ENCODE measurements at regions not wholly inside any gene's neighbourhood (a gene's known extent, or its start where the extent isn't known, plus 50 kb on each side); places are given as distances from the start of the nearest gene placed in this dataset.

DNA sequence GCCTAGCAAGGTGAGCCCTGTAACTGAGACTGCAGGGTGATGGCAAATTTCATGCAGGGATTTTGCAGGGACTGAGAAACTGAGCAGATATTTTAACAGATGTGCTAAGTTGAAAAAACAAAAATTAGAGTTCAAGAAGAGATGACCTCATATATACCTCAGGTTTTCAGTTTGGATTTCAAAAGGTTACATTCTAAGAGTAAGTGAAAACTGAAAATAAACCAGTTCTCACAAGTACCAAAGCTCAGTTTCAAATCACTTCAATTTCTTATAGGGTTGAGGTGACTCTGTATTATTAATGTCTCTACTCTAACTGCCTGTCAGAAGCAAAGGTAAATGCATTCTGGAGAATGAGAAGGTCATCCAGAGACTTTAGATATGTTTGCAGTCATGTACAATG is 237.4 kb upstream of the VRK2 start:
- intact Hi-C loops (cut with micrococcal nuclease): no loop called here
- no peak overlapping the region for H3K4me3 Mint-ChIP-seq
- DNase-seq (no peak), ATAC-seq (ENCODE audit: low read depth) (no peak)
- no peaks in the 10 kb centered on the region for H3K36me3 Mint-ChIP-seq (ENCODE audit: low read depth)
- no peak overlapping the region for H3K27ac Mint-ChIP-seq
- ChIA-PET CTCF (no interaction called here), POLR2A (no interaction called here)
- no peaks in the 10 kb centered on the region for H3K27me3 Mint-ChIP-seq
- no peaks in the 10 kb centered on the region for H3K9me3 Mint-ChIP-seq
- H3K4me1 Mint-ChIP-seq: no peaks in the 10 kb centered on the region
- no peak for TF ChIP-seq CTCF (IDR thresholded peaks at IDR 0.05)

DNA sequence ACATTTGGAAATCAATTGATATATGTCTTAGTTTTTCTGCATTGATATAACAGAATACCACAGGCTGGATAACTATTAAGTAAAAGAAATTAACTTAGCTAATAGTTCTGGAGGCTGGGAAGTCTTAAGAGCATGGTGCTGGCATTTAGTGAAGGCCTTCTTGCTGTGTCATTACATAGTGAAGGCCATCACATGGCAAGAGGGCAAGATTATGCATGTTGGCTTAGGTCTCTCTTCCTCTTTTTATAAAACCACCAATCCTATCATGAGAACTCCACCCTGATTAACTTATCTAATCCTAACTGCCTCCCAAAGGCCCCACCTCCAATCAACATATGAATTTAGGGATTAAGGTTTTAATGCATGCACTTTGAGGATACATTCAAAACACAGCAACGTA is 225.5 kb upstream of the VRK2 start:
- ChIA-PET CTCF (no interaction called here), POLR2A (no interaction called here)
- H3K4me1 Mint-ChIP-seq: peaks cover 3% of the 10 kb centered on the region
- no peak for TF ChIP-seq CTCF (IDR thresholded peaks at IDR 0.05)
- no peak overlapping the region for H3K27ac Mint-ChIP-seq
- intact Hi-C loops (cut with micrococcal nuclease): no loop called here
- peaks cover under 1% of the 10 kb centered on the region for H3K36me3 Mint-ChIP-seq (ENCODE audit: low read depth)
- H3K27me3 Mint-ChIP-seq: no peaks in the 10 kb centered on the region
- no peak for ATAC-seq (ENCODE audit: low read depth)
- no peak for DNase-seq
- H3K4me3 Mint-ChIP-seq: no peak overlapping the region
- H3K9me3 Mint-ChIP-seq: peaks cover 4% of the 10 kb centered on the region

- intact Hi-C loops (cut with micrococcal nuclease): no loop called here
- TF ChIP-seq CTCF (IDR thresholded peaks at IDR 0.05): no peak
- H3K27ac Mint-ChIP-seq: no peak overlapping the region
- ATAC-seq (ENCODE audit: low read depth): no peak
- ChIA-PET POLR2A (no interaction called here), CTCF (no interaction called here)
- H3K4me3 Mint-ChIP-seq: no peak overlapping the region
- DNase-seq: no peak
- no peaks in the 10 kb centered on the region for H3K27me3 Mint-ChIP-seq
- peaks cover 20% of the 10 kb centered on the region for H3K9me3 Mint-ChIP-seq
- no peaks in the 10 kb centered on the region for H3K4me1 Mint-ChIP-seq
- peaks cover 2% of the 10 kb centered on the region for H3K36me3 Mint-ChIP-seq (ENCODE audit: low read depth)
Measured at GRCh38 chr2:57828221-57828620, 218.4 kb upstream of the VRK2 start.

- no peaks in the 10 kb centered on the region for H3K4me1 Mint-ChIP-seq
- H3K9me3 Mint-ChIP-seq: peaks cover 5% of the 10 kb centered on the region
- ATAC-seq (ENCODE audit: low read depth) (no peak), DNase-seq (no peak)
- H3K27ac Mint-ChIP-seq: no peak overlapping the region
- H3K36me3 Mint-ChIP-seq (ENCODE audit: low read depth): no peaks in the 10 kb centered on the region
- CTCF ChIA-PET: no interaction called here
- intact Hi-C loops (cut with micrococcal nuclease): no loop called here
- no peak overlapping the region for H3K4me3 Mint-ChIP-seq
- no peak for TF ChIP-seq CTCF (IDR thresholded peaks at IDR 0.05)
- no peaks in the 10 kb centered on the region for H3K27me3 Mint-ChIP-seq
- POLR2A ChIA-PET: no interaction called here
Measured at GRCh38 chr2:57834666-57835065, 211.9 kb upstream of the VRK2 start.

DNA sequence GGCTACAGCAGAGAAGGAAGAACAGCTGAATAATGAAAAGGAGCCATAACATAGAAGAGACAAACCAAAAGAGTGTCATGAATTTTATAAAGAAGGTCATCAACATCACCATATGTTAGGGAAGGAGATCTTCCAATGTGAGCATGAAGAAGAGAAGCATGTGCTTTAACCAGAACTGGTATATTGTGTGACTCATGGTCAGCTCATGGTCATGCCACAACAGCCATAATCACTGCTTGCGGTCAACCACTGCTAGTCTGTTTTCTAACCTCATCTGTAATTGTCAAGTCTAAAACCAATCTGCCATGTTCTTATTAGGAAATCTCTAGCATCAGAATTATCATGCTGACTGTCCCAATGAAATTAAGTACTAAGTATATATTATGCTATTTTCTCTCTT is 204.1 kb upstream of the VRK2 start:
- no peak overlapping the region for H3K4me3 Mint-ChIP-seq
- H3K27me3 Mint-ChIP-seq: no peaks in the 10 kb centered on the region
- peaks cover 2% of the 10 kb centered on the region for H3K4me1 Mint-ChIP-seq
- H3K27ac Mint-ChIP-seq: no peak overlapping the region
- ATAC-seq (ENCODE audit: low read depth) (no peak), DNase-seq (no peak)
- ChIA-PET POLR2A (no interaction called here), CTCF (no interaction called here)
- TF ChIP-seq CTCF (IDR thresholded peaks at IDR 0.05): no peak
- peaks cover 2% of the 10 kb centered on the region for H3K36me3 Mint-ChIP-seq (ENCODE audit: low read depth)
- H3K9me3 Mint-ChIP-seq: peaks cover 9% of the 10 kb centered on the region
- intact Hi-C loops (cut with micrococcal nuclease): no loop called here

Data from activated B cell treated with CpG ODN at 0.5 μM for 24 hours (primary cell).